Psoas muscle (tissue), 7 donors: ENCODE measurements at regions not wholly inside any gene's neighbourhood (a gene's known extent, or its start where the extent isn't known, plus 50 kb on each side); places are given as distances from the start of the nearest gene placed in this dataset.

Source experiments
- ATAC-seq, 4 donors: fragments of 200-7000 bp; cut with Tn5 transposase; one replicate each; pipeline ENCODE4 v1.9.1; 2020; ENCODE audit warnings: moderate library complexity in 3 of 4, mild to moderate bottlenecking in 2 of 4
- DNase-seq, 2 donors: peaks; one replicate each; pipeline ENCODE4 v3.0.0-alpha.2; 2020
- H3K27ac ChIP-seq: fragments of 200-600 bp; one replicate; pipeline ENCODE4 v1.8.0; 2022
- H3K27me3 ChIP-seq, 3 donors: fragments of 200-600 bp in 1 of 3; one replicate each; pipeline versions ENCODE4 v1.6.1 to v1.8.0; 2013 to 2022; ENCODE audit warnings: low read length in 2 of 3, mild to moderate bottlenecking in 2 of 3, moderate library complexity in 1 of 3; ENCODE audit not compliant: insufficient read depth in 3 of 3
- H3K36me3 ChIP-seq, 2 donors: fragments of 200-600 bp in 1 of 2; one replicate each; pipeline versions ENCODE4 v1.6.1 to v1.8.0; 2013 to 2022; ENCODE audit warnings: low read depth in 1 of 2, mild to moderate bottlenecking in 1 of 2, moderate library complexity in 1 of 2; ENCODE audit not compliant: insufficient read depth in 1 of 2
- H3K4me1 ChIP-seq: fragments of 200-600 bp; one replicate; pipeline ENCODE4 v1.8.0; 2022
- H3K4me3 ChIP-seq: fragments of 200-600 bp; one replicate; pipeline ENCODE4 v1.8.0; 2022; ENCODE audit warnings: mild to moderate bottlenecking
- H3K9me3 ChIP-seq: fragments of 200-600 bp; one replicate; pipeline ENCODE4 v1.8.0; 2022
- CTCF ChIP-seq: fragments of 200-600 bp; IDR thresholded peaks from one replicate; pipeline ENCODE4 v1.8.0; 2022; ENCODE audit warnings: antibody characterized with exemption
- WGBS, 3 donors: extraction: QIAGEN DNeasy Blood & Tissue Kit; methylation state at CpG; one replicate each; pipeline versions ENCODE4 v1.1.6 to v1.1.7; 2013; 5-methylcytosine and 5-hydroxymethylcytosine counted together
- intact Hi-C, 2 donors: fragments of 100-400 bp; cut with DNase I; formaldehyde crosslinking; loops; one replicate each; pipeline versions ENCODE4 v1.11.0 to v1.14.2; 2022
- donor health status: healthy with polysubstance abuse.
- donor health status: DM: no; HTN: no; CAD: no; lungs with moderate emphysema.
- donor health status: Bipolar disorder and iron deficiency.
- donor health status: healthy.
- donor health status: DM: yes; HTN: yes; CAD: no.
- donor health status: DM: no; HTN: no; CAD: no.
- donor health status: DM: yes; HTN: yes; CAD: no.

GRCh38 chr20:10762216-10762615 is 88.4 kb upstream of the JAG1 start:
- 80 to 85% (median 84%) methylated on average over 2 of the region's 2 CpGs for WGBS, 3 donors
- Histone ChIP-seq H3K4me1 (no peaks in the 10 kb centered on the region), H3K27me3 (no peaks in the 10 kb centered on the region), H3K9me3 (no peaks in the 10 kb centered on the region), H3K4me3 (no peak overlapping the region), H3K27ac (no peak overlapping the region), H3K36me3 (no peaks in the 10 kb centered on the region)
- DNase-seq (no peak), ATAC-seq (no peak)
- TF ChIP-seq CTCF, result no peak
- intact Hi-C loops, result no loop called here

GRCh38 chr20:10763112-10763511 is 89.3 kb upstream of the JAG1 start:
- Histone ChIP-seq H3K36me3 (no peaks in the 10 kb centered on the region), H3K9me3 (no peaks in the 10 kb centered on the region), H3K27me3 (no peaks in the 10 kb centered on the region), H3K4me3 (no peak overlapping the region), H3K4me1 (no peaks in the 10 kb centered on the region), H3K27ac (no peak overlapping the region)
- 23 to 76% (median 67%) methylated on average over 2 of the region's 2 CpGs for WGBS, 3 donors
- DNase-seq (no peak), ATAC-seq (no peak)
- intact Hi-C loops, result no loop called here
- TF ChIP-seq CTCF, result no peak

GRCh38 chr20:10769700-10770099 is 95.9 kb upstream of the JAG1 start:
- intact Hi-C loops, result loop anchor here in 1 of 2 donors (5.0 kb wide), 1 partner anchor 1557 kb away; no protein-coding TSS in a partner anchor
- H3K9me3 ChIP-seq, result no peaks in the 10 kb centered on the region
- H3K27ac ChIP-seq, result no peak overlapping the region
- H3K4me1 ChIP-seq, result no peaks in the 10 kb centered on the region
- 62 to 70% (median 66%) methylated on average over 2 of the region's 2 CpGs for WGBS, 3 donors
- no peaks in the 10 kb centered on the region for H3K27me3 ChIP-seq
- no peak overlapping the region for H3K4me3 ChIP-seq
- TF ChIP-seq CTCF, result no peak
- DNase-seq (no peak), ATAC-seq (no peak)
- no peaks in the 10 kb centered on the region for H3K36me3 ChIP-seq

GRCh38 chr20:10770753-10771152 is 97.0 kb upstream of the JAG1 start:
- Histone ChIP-seq H3K27me3 (no peaks in the 10 kb centered on the region), H3K36me3 (no peaks in the 10 kb centered on the region), H3K9me3 (no peaks in the 10 kb centered on the region), H3K27ac (no peak overlapping the region), H3K4me1 (no peaks in the 10 kb centered on the region), H3K4me3 (no peak overlapping the region)
- no peak for TF ChIP-seq CTCF
- no peak for DNase-seq
- intact Hi-C loops, result loop anchor here in 1 of 2 donors (5.0 kb wide), 1 partner anchor 1558 kb away; no protein-coding TSS in a partner anchor
- ATAC-seq, result no peak
- 83 to 91% (median 88%) methylated on average over 3 of the region's 3 CpGs for WGBS, 3 donors

GRCh38 chr20:10771435-10772140 is 97.8 kb upstream of the JAG1 start:
- H3K27ac ChIP-seq, result no peak overlapping the region
- no peaks in the 10 kb centered on the region for H3K36me3 ChIP-seq
- H3K9me3 ChIP-seq, result no peaks in the 10 kb centered on the region
- H3K4me3 ChIP-seq, result no peak overlapping the region
- ATAC-seq (no peak), DNase-seq (no peak)
- H3K4me1 ChIP-seq, result no peaks in the 10 kb centered on the region
- no peak for TF ChIP-seq CTCF
- intact Hi-C loops, result loop anchor here in 1 of 2 donors (5.0 kb wide), 1 partner anchor 1559 kb away; no protein-coding TSS in a partner anchor
- H3K27me3 ChIP-seq, result no peaks in the 10 kb centered on the region
- 73 to 87% (median 83%) methylated on average over 1 of the region's 1 CpG for WGBS, 3 donors
